ENCODE measurements at regions not wholly inside any gene's neighbourhood (a gene's known extent, or its start where the extent isn't known, plus 50 kb on each side); places are given as distances from the start of the nearest gene placed in this dataset.

DNA sequence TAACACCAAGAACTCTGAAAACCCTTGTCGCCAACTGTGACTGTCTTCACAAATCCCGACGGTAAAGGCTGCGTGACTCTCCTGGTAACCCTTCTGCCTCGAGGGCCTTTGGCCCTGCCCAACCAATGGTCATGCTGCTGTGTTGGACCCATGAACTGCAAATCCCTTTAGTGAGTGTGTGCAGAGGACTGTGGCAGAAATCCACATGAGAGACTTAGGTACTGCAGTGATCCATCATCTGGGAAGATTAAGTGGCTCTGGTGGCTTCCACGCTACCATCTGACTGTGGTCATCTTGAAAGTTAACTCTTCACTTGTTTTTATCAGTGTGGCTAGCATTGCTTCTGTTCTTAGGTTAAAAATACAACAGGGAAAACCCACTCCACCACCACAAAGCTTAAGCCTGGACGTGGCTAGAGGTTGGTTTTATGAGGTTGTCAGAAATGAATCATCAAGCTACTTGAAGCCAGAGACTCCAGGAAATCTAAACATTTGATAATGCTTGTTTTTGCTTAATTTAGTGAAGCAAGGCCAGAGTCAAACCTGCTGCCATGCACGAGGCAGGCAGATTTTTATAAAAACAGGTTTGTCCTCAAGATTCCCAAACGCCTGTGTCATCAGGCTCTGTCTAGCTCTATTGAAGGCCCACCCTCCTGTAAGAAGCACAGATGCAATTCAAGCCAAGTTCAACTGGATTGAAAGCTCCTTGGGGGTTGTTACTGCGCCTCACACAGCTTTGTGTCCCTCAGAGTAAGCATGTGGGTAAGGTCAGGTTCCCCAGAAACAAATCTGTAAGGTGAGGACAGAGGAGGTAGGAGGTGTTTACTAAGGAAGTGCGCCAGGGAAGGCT, 52.7 kb upstream of the ERCC6L2 start:
- Mint-ChIP-seq H3K4me1 (ENCODE audit: low read depth) (no peaks in the 10 kb centered on the region), H3K27ac (no peak overlapping the region), H3K9me3 (ENCODE audit: low read depth) (no peaks in the 10 kb centered on the region), H3K4me3 (ENCODE audit: low read depth) (no peak overlapping the region), H3K36me3 (ENCODE audit: insufficient read depth) (no peaks in the 10 kb centered on the region), H3K27me3 (no peaks in the 10 kb centered on the region)
- TF ChIP-seq, protein P1, sequence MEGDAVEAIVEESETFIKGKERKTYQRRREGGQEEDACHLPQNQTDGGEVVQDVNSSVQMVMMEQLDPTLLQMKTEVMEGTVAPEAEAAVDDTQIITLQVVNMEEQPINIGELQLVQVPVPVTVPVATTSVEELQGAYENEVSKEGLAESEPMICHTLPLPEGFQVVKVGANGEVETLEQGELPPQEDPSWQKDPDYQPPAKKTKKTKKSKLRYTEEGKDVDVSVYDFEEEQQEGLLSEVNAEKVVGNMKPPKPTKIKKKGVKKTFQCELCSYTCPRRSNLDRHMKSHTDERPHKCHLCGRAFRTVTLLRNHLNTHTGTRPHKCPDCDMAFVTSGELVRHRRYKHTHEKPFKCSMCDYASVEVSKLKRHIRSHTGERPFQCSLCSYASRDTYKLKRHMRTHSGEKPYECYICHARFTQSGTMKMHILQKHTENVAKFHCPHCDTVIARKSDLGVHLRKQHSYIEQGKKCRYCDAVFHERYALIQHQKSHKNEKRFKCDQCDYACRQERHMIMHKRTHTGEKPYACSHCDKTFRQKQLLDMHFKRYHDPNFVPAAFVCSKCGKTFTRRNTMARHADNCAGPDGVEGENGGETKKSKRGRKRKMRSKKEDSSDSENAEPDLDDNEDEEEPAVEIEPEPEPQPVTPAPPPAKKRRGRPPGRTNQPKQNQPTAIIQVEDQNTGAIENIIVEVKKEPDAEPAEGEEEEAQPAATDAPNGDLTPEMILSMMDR (IDR thresholded peaks at IDR 0.05; ENCODE audit: unreplicated experiment): no peak
- DNase-seq (ENCODE audit: low spot score, unreplicated experiment): no peak

DNA sequence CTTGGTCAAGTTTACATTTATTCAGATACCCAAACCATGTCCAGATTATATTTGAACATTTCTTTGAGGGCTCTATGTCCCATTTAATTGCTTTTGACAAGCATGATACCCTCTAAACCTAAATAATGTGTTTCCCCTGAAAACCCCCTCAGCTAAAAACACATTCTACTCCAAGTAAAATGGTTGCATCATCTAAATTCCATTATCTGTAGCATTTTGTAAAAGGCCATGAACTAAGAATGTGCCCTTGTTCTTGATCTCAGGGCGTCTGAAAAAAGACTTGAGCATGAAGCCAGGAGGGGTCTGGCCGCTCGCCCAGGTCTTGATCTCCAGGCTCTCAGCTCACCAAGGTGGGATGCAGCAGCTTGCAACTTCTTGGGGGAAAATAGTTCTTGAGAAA, 53.5 kb upstream of the ERCC6L2 start:
- Mint-ChIP-seq H3K27me3 (no peaks in the 10 kb centered on the region), H3K9me3 (ENCODE audit: low read depth) (no peaks in the 10 kb centered on the region), H3K27ac (no peak overlapping the region), H3K4me1 (ENCODE audit: low read depth) (no peaks in the 10 kb centered on the region), H3K4me3 (ENCODE audit: low read depth) (no peak overlapping the region), H3K36me3 (ENCODE audit: insufficient read depth) (no peaks in the 10 kb centered on the region)
- TF ChIP-seq, protein P1 (IDR thresholded peaks at IDR 0.05; ENCODE audit: unreplicated experiment): no peak
- no peak for DNase-seq (ENCODE audit: low spot score, unreplicated experiment)

DNA sequence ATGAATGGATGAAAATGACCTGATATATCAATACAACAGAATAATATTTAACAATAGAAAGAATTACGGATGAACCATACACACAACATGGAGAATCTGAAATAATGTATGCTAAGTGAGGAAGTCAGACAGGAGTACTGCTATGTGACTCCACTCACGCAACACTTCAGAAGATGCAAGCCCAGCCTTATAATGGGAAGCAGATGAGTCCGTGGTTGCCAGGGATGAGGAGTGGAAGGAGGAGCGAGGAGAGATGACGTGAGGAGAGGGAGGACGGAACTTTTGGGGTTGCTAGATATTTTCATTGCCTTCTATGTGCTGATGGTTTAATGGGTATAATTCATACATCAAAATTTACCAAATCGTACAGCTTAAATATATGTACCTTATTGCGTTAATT, 55.4 kb upstream of the ERCC6L2 start:
- H3K9me3 Mint-ChIP-seq (ENCODE audit: low read depth): peaks cover 4% of the 10 kb centered on the region
- no peak overlapping the region for H3K4me3 Mint-ChIP-seq (ENCODE audit: low read depth)
- DNase-seq (ENCODE audit: low spot score, unreplicated experiment): no peak
- H3K4me1 Mint-ChIP-seq (ENCODE audit: low read depth): no peaks in the 10 kb centered on the region
- H3K27me3 Mint-ChIP-seq: no peaks in the 10 kb centered on the region
- H3K27ac Mint-ChIP-seq: no peak overlapping the region
- H3K36me3 Mint-ChIP-seq (ENCODE audit: insufficient read depth): no peaks in the 10 kb centered on the region
- TF ChIP-seq, protein P1 (IDR thresholded peaks at IDR 0.05; ENCODE audit: unreplicated experiment): no peak

DNA sequence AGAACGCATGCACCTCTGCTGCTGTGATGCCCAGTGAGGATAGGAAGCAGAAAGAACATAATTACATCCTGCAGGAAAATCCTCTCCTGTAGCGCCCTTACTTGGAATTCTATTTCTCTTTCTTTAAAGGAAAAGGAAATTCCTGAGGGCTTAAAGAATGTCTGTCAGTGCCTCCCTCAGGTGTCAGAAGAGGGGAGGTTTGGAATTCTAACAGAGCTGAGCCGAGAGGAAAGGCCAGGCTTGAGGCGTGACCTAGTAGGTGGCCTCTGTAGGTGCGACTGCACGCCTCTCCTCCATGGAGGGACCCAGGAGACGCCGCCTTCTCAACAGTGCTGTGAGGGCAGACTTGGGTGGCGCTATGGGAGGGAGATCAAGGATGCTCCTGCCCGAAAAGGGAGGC, 55.9 kb upstream of the ERCC6L2 start:
- H3K27ac Mint-ChIP-seq: no peak overlapping the region
- no peak for DNase-seq (ENCODE audit: low spot score, unreplicated experiment)

DNA sequence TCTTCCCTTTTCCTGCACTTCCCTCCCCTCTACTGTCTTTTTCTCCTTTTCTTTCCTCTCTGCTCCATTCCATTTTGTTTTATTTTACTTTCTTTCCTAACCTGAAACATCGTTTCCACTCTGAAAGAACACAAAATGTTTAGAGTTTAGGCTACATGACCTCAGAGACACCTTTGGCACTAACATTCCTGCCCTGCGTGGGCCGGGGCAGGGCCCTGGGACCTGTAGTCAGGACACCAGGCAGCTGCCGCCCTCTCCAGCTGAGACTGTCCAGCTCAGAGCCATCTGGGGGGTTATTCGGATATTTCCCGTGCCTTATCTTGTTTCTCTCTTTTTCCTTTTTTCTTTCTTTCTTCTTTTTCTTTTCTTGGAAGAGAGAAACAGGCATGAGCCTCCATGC, 58.3 kb upstream of the ERCC6L2 start:
- H3K36me3 Mint-ChIP-seq (ENCODE audit: insufficient read depth): peaks cover 4% of the 10 kb centered on the region
- TF ChIP-seq, protein P1 (IDR thresholded peaks at IDR 0.05; ENCODE audit: unreplicated experiment): no peak
- no peak overlapping the region for H3K4me3 Mint-ChIP-seq (ENCODE audit: low read depth)
- no peak for DNase-seq (ENCODE audit: low spot score, unreplicated experiment)
- H3K27me3 Mint-ChIP-seq: peaks cover 3% of the 10 kb centered on the region
- peaks cover 4% of the 10 kb centered on the region for H3K9me3 Mint-ChIP-seq (ENCODE audit: low read depth)
- H3K4me1 Mint-ChIP-seq (ENCODE audit: low read depth): peaks cover 6% of the 10 kb centered on the region
- no peak overlapping the region for H3K27ac Mint-ChIP-seq

More for the DNA sequence above, 55.9 kb upstream of the ERCC6L2 start:
- Mint-ChIP-seq H3K4me3 (ENCODE audit: low read depth) (no peak overlapping the region), H3K9me3 (ENCODE audit: low read depth) (peaks cover 4% of the 10 kb centered on the region), H3K36me3 (ENCODE audit: insufficient read depth) (peaks cover 1% of the 10 kb centered on the region), H3K27me3 (peaks cover 2% of the 10 kb centered on the region), H3K4me1 (ENCODE audit: low read depth) (peaks cover 1% of the 10 kb centered on the region)
- TF ChIP-seq, protein P1 (IDR thresholded peaks at IDR 0.05; ENCODE audit: unreplicated experiment): no peak
